CD4-positive, alpha-beta T cell treated with Interleukin-6 for 4 hours (primary cell): ENCODE measurements at regions not wholly inside any gene's neighbourhood (a gene's known extent, or its start where the extent isn't known, plus 50 kb on each side); places are given as distances from the start of the nearest gene placed in this dataset.
"Not testable (repeated sequence)": the region's sequence is repeated elsewhere in the genome, so short reads cannot be mapped to it uniquely, and the experiment has no call there.

ENCODE experiments used
- DNase-seq: peaks from one replicate; pipeline ENCODE4 v3.0.0-alpha.2; 2020; ENCODE audit warnings: mixed read lengths

DNA sequence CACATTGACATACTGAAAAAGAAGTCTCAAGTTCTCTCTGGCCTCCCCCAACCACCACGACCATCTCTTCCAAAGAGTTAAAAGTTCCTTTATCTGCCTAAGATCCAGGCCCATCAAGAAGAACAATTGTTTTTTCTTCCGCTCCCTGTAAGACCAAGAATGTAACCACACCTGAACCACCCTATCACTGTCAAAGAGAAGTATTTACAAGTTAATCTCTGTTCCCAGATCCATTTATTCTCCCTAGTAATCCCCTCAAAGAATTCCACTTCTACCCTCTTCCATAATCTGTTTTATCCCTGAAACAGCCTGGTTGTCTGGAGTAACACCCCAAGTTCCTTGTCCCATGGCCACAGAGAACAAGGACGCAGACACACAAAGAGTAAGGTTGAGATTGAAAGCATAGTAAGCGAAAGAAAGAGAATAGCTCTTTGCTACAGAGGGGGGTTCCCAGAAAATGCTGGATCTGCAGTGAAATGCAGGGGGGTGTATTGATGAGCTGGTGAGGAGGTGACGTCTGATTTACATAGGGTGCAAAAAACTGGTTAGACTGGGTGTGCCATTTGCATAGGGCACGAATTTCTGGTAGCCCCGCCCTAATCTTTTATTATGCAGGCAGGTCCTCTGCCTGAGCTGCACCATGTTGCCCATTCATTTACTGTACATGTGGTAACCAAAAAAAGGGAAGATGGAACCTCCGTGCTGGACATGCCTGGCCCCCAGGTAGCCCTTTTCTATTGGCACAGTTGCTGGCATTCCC, 122.0 kb downstream of the SKIDA1 start:
- DNase-seq, result no peak

DNA sequence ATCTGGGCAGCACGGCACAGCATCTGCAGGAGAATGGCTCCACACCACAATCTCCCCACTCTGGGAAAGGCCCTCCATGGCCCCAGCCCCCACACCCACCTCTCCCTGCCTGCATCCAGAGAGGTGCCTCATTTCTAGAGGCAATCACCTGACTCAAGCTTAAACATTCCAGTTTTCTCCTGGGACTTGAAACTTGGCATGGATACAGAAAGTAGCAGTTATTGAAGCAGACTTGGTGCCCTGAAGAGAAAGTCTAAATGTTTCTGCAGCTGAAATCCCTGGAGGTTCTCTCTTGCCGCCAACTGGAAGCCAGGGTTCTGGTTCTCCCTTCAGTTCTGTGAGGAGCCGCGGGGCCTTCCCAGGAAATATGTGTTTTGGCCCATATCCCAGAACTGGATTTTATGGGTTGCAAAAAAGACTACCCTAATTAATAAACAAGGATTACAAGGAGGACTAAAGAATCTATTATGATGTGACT, 122.8 kb downstream of the SKIDA1 start:
- DNase-seq, result no peak

DNA sequence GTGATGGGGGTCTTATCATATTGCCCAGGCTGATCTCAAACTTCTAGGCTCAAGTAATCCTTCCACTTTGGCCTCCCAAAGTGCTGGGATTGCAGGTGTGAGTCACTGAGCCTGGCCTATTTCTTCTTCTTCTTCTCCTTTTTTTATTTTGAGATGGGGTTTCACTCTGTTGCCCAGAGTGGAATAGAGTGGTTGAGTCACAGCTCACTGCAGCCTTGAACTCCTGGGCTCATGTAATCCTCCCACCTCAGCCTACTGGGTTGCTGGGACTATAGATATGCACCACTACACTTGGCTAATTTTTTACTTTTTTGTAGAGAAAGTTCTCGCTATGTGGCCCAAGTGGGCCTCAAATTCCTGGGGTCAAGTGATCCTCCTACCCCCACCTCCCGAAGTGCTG, 124.3 kb downstream of the SKIDA1 start:
- no peak for DNase-seq

DNA sequence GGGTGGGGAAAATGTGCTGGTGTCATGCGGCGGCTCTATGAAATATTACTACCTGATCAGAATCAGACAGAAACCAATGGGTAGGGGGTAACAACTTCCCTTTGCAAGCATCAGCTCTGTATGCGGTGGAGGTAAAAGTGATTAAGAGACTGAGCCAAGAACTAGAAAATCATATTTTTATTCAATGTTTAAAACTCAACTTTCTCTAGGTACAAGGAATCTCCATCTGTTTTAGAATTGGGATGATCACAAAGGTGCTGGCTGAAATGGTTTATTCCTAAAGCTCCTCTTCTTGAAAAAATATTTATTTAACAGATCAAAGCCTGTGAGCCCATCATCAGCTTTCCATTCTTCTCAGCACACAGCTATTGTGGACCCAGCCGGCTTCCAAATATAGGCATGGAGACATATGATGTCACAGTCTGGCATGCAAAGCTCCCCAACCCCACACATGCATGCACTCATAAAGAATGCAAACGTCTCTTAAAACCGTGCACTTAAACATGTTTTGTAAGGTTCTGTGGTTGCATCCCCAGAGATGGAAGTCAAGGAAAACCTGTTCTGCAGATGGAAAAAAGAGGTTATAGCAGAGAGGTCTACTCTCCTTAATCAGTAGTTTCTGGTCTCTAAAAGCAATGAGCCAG, 126.0 kb downstream of the SKIDA1 start:
- DNase-seq, result no peak

DNA sequence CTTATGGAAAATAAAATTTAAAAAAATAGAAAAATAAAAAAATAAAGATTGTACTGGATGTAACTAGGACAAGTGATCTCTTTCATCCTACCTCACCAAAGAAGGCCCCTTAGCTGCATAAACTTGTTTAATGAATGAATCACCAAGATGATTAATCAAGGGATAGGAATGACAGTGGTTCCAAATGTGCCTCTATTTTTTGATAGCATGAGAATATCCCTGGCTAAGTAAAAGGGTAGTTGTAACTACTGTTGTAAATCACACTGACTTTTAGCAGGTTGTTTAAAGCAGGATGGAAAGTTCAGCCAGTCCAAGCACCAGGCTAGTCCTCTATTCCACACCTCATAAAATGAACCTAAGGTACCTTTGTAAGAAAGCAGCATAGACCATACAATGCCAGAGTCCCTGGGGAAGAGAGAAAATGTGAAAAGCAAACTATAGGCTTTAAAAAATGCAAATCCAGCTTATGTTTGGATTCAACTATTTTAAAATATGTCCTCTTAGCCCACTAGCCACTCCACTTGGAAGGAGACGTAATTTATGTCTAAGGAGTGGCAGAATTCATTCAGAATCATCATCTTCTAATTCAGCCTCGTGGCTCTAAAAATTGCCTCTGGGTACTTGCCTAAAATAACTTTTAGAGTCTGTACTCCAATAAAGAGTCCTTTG, 126.8 kb downstream of the SKIDA1 start:
- no peak for DNase-seq

DNA sequence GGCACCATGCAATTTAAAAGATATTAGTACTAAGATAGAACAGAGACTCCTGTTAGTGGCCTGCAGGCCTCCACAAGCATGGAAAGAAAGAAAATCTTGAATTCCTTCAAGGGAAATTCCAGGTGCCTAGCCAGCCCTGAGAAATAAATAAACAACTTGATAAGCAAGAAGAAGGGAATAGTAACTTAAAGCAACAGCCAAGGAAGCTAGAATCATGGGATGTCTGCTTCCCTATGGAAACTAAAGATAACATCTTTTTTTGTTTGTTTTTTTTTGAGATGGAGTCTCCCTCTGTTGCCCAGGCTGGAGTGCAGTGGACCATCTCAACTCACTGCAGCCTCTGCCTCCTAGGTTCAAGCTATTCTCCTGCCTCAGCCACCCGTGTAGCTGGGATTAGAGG, 128.6 kb downstream of the SKIDA1 start:
- DNase-seq, result no peak

DNA sequence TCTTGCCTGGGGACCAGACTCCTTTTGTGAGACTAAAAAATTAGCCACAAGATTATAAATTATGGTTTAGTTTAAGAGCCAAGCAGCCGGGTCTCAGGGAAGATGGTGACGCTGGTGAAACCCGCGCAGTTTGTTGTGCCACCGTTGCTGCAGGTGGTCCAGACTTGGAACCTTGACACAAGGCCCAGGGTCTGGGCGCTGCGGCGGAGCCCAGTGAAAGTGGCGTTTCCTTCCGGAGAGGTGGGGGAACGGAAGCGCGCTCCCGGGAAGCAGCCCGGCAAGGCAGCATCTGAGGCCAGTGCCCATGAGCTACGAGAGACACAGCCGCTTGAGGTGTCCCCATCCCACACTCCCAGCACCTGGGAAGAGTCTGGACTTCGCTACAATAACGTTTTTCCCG, 131.6 kb downstream of the SKIDA1 start:
- no peak for DNase-seq

DNA sequence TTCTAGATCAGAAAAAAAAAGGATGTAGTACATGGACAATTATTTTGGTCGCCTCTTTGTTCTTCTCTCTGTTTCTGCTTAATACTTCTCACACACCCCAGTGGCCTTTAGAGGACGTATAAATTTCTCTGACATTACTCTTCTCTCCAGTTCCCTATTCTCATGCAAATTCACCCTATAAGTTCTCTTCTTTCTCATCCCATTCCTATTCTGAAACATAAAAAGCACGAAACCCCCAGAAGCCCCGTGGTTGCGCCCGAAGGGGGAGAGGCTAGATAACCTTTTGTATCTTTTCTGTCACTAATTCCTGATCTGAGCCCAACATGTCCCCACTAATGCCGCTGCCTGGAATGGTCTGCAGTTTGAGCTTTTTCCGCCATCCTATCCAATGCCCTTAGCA, 136.9 kb downstream of the SKIDA1 start:
- DNase-seq, result no peak

DNA sequence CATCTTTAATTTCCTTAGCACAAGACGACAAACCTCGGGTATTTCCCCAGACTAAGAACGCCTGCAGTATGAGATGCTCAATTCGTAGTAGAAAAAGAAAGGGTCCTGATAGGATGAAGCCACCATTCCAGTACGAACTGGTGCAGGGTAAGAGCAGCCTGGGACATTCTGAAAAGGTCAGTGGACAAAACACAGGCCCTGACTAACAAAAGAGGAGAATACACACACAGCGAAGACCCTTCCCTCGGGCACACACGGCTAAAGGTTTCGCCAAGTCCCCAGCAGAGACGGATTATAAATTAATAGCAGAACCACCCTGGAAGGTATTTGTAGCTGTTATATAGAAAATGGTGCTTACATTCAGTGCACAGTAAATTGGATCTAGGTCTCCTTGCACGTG, 137.6 kb downstream of the SKIDA1 start:
- no peak for DNase-seq

DNA sequence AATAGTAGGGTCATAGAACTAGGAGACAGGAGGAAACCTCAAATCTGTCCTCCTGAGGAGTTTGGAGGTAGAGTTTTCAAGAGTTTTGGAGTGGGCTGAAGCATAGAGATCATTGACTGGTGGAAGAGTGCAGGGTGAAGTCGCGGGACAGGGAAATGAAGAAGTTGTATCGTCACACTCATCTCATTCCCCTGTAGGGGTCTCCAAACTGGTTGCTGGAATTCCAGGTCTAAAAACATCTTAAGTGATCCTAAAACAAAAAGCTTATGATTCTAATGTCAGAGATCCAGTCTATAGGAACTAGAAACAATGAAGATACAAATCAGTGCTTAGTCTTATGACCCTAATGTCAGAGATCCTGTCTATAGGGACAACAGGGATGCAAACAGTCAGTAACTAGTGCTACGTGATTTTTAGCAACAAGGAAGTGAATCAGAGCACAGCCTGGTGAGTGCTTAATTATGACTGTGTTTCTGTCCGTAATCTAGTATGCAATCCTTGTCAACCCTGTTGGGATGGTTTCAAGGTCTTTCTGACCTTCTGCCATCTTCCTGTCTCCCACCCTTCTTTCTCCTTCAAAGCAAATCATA, 139.4 kb downstream of the SKIDA1 start:
- DNase-seq, result no peak

DNA sequence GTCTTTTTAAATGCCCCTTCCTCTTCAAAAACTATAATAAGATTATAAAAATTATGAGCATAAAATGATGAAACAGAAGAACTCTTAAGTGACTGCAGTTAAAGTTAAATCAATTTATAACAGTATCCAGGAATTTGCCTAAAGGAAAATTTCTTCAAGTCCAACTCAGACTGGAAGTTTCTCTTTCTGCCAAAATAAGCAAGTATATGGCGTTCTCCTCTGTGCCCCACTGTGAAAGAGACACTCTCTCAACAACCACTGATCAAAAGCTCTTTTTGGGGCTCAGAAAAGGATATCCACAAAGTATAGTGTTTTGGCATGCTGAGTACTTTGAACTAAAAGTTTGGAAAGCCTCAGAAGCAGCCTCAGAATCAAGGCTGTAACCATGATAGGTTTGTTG, 139.9 kb downstream of the SKIDA1 start:
- DNase-seq, result no peak

DNA sequence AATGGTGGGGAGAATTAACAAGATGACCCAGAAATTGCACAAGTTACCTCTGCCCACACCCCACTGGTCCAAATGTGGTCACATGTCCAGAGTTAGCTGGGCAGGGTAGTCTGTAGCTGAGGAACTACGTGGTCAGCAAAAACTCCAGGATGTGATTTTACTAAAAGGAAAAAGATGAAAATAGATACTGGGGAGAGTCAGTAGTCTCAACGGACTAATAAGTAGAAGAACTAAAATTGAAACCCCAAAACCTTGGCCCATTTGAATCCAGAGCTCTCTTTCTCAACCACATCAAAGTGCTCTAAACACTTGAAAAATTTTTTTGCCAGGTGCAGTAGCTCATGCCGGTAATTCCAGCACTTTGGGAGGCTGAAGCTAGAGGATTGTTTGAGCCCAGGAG, 146.3 kb downstream of the SKIDA1 start:
- no peak for DNase-seq

DNA sequence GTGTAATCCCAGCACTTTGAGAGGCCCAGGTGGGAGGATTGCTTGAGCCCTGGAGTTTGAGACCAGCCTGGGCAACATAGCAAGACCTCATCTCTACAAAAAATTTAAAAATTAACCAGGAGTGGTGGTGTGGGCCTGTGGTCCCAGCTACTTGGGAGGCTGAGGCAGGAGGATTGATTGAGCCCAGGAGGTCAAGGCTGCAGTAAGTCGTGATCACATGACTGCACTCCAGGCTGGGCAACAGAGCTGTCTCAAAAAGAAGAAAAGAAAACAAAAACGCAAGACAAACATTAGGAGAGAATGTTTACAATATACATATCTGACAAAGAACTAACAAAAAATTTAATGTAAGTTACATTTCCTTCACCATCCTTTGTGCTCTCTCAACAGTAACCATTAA, 150.2 kb downstream of the SKIDA1 start:
- not testable (repeated sequence) for DNase-seq

DNA sequence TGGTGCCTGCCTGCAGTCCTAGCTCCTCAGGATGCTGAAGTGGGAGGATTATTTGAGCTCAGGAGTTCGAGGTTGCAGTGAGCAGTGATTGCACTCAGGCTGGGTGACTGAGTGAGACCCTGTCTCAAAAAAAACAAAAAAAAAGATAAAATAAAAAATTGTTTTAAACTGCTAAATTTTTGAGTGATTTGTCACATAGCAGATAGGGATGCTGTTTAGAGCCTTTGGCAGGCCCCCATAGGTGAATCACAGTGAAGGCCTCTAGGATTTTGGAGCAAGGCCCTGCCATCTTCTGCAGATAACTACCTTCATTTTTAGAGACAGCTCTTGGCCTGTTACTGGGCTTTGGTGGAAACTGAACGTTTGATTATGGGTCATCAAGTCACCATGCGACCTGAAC, 151.6 kb downstream of the SKIDA1 start:
- not testable (repeated sequence) for DNase-seq

DNA sequence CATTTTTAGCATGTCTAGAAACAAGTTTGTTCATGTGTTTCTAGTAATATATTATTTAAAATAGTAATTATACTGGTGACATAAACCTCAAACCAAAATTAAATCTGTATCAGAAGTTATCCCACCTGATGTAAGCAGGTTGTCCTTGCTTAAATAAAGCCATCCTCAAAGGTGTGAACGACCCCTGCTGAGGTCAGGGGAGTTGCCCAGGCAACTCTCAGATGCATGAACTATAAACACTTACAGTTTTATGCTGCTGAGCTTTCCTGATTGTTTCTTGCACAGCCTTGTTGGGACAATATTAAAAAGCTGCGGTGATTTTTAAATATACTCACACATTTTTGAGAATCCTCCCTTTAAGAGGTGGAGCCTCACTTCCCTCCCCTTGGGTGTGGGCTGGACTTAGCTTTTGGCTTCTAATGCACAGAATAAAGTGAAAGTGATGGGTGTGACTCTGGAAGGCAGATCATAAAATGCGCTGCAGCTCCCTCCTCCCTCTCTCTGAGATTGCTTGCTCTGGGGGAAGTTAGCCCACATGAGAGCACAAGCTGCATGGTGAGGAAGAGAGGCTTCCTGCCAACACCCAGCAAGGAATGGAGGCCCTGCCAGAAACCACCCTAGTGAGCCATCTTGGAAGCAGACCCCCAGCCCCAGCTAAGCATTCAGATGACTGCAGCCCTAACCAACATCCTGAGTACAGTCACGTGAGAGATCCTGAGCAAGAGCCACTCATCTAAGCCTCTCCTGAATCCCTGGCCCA, 152.7 kb downstream of the SKIDA1 start:
- peak; percentile 42 for DNase-seq

DNA sequence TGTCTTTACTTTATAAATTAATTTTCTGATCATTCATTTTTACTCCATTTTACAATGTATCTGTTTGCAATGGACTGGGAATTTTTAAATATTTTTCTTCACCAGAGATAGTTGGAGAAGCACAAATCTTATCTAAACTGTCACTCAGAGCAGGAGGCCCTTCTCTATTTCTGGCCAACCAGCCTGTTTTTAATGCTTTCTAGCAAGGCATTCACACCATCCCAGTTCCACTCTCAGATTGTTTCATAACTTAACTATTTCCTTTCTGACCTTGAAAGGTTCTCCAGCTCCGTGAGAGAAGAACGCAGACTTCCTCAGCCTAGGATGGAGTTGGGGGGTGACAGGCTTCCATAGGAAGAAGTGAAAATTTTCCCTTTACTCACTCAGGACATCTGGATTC, 155.8 kb downstream of the SKIDA1 start:
- DNase-seq, result no peak

DNA sequence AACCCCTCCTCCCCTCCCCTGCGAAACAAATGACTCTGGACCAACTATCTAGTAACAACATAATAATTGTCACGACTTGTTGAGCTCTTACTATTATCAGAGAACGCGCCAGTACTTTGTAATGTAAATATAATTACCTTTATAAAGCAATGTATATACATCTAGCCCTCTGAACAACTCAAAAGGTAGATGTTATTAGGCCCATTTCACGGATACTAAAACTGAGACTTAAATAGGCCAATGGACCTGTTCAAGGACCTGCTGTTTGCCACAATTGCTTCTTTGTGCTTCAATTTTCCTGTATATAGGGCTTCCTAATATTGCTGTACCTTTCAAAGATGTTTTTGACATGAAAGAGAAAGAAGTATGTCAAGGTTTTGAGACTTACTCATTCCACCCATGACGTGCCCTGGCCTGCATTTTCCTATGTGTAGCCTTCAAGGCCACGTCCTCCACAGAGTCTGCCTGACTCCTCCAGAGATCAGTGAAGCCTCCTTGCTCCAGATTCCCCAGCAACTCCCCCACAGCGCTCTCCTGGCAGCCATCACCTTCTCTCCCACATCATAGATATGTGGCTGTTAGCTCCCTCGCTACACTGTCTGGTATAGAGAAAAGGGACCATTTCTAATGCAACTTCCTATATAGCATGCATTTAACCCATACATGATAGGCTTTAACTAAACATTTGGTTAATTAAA, 156.6 kb downstream of the SKIDA1 start:
- DNase-seq, result no peak

DNA sequence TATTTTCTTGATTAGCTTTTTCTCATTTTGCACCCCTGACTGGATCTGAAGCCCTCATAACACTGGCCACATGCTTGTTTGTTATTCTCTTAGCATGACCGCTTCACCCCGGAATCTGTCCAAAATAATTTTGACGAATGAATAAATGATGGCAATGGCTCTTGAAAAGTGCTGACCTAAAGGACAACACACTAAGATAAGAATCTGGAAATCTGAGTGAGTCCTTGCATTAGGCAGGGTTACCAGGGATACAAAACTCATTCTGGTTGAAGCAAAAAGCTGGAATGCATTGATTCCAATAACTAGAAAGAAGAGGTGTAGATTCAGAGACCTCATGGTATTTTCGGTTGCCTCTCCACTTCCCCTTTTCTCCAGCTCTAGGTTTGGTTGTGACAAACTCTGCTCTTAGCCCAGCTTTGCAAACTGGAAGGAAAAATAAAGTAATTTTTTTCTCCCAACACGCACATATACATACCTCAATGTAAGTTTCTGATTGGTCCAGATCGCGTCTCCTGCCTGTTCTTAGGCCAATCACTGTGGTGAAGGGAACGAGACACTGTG, 157.4 kb downstream of the SKIDA1 start:
- no peak for DNase-seq

DNA sequence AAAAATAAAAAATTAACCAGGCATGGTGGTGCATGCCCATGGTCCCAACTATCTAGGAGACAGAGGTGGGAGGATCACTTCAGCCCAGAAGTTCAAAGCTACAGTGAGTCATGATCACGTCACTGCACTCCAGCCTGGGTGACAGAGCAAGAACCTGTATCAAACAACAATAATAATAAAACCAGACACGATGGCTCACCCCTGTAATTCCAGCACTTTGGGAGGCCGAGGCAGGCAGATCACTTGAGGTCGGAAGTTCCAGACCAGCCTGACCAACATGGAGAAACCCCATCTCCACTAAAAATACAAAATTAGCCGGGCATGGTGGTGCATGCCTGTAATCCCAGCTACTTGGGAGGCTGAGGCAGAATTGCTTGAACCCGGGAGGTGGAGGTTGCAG, 159.4 kb downstream of the SKIDA1 start:
- not testable (repeated sequence) for DNase-seq

DNA sequence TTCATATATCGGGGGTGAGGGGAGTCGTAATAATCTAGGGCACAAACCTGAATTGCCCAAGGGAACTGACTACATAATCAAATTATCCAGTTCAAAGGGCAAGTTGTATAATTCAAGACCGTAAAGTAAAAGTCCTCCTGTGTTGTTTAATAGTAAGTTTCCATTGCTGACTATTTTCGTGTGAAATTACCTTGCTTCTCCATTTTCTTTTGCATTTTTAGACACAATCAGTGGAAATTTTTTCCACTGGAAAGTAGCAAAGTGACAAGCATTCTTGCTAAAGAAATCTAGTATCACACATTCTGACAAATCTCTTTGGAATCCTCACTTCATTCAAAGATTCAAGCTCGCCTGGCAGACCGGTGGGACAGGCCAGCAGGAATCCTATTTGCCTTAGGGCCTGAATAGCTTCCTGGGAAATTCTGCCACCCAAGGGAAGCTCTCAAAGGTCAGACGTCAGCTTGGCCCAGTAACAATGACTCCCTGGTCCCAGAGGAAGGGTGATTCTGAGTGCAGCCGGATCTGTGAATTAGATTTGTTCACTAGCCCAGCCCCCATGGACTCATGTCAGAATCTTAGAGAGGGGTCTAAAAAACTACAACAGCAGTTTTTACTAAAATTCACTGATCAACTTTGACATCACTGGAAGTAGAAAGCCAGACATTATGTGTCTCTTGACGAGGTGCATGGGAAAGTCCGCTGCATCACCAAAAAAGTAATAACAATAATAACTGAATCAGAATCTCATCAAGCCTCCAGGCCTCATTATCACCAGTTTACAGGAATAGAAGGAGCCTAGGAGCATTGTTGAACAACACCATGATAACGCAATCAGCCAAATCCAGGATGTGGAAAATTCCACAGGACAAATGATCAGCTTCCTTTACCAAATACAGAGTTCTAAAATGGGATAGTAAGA, 161.0 kb downstream of the SKIDA1 start:
- DNase-seq, result no peak

DNA sequence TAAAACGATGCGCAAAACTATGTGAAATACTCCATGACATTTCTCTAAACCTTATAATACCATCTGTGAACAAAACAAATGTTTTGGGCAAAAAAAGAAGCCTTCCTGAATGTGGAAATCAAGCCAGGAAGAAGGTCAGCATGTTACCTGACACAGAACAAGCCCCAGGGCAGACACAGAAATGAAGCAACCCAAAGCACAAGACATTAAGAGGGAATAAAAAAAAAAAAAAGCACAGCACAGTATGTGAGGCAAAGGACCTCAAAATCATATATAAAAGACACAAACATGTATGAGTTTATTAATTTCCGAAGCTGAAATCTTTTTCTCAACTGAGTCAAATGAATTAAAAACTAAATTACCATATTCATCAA, 161.8 kb downstream of the SKIDA1 start:
- DNase-seq, result no peak
